Body of pancreas (tissue), 4 donors: ENCODE measurements at regions not wholly inside any gene's neighbourhood (a gene's known extent, or its start where the extent isn't known, plus 50 kb on each side); places are given as distances from the start of the nearest gene placed in this dataset.
"Not testable (repeated sequence)": the region's sequence is repeated elsewhere in the genome, so short reads cannot be mapped to it uniquely, and the experiment has no call there.

Experiments
- ATAC-seq: fragments of 150-250 bp; one replicate; pipeline ENCODE4 v1.9.1; 2016
- DNase-seq, 4 donors: peaks; one replicate each; pipeline ENCODE4 v3.0.0-alpha.2; 2019
- H3K27ac ChIP-seq, 4 donors: fragments of 200-600 bp; sonication (generic); 1 replicate in 3 of 4; 2 replicates in 1 of 4; pipeline versions ENCODE4 v1.5.1 to v1.6.1; 2016 to 2019; ENCODE audit warnings: mild to moderate bottlenecking in 1 of 4, mixed read lengths in 1 of 4, moderate library complexity in 1 of 4
- H3K27me3 ChIP-seq, 2 donors: fragments of 200-600 bp; sonication (generic); one replicate each; pipeline ENCODE4 v1.6.0; 2016; ENCODE audit warnings: mild to moderate bottlenecking in 1 of 2
- H3K36me3 ChIP-seq, 2 donors: fragments of 200-600 bp; sonication (generic); replicated peaks in 1 of 2; 2 replicates each; pipeline ENCODE4 v1.5.1; 2016; ENCODE audit warnings: low read depth in 2 of 2; ENCODE audit not compliant: insufficient read depth in 1 of 2
- H3K4me1 ChIP-seq: fragments of 200-600 bp; sonication (generic); one replicate; pipeline ENCODE4 v1.6.0; 2016
- H3K4me3 ChIP-seq, 2 donors: fragments of 200-600 bp; sonication (generic); 1 replicate in 1 of 2; 2 replicates in 1 of 2; pipeline ENCODE4 v1.5.1; 2016 to 2019
- H3K9me3 ChIP-seq, 3 donors: fragments of 200-600 bp; sonication (generic); 1 replicate in 2 of 3; 2 replicates in 1 of 3; pipeline ENCODE4 v1.5.1; 2016
- CTCF ChIP-seq, 7 experiments: fragments of 450-650 bp in 4 of 7; fragments of 200-600 bp in 3 of 7; sonication (generic) in 3 of 7; IDR thresholded peaks; one replicate each; pipeline ENCODE4 v1.5.1; 2016 to 2019; ENCODE audit warnings: antibody characterized with exemption in 7 of 7
- POLR2A ChIP-seq, 3 donors: fragments of 450-650 bp; IDR thresholded peaks; one replicate each; pipeline ENCODE4 v1.6.1; 2016; ENCODE audit warnings: antibody characterized with exemption in 3 of 3, mild to moderate bottlenecking in 2 of 3
- WGBS, 2 donors: methylation state at CpG; one replicate each; pipeline ENCODE4 v1.1.5; 2017; 5-methylcytosine and 5-hydroxymethylcytosine counted together
- intact Hi-C: fragments of 100-400 bp; cut with DNase I; formaldehyde crosslinking; loops from one replicate; pipeline ENCODE4 v1.15.1; 2023

- no peaks in the 10 kb centered on the region for H3K27me3 ChIP-seq
- H3K9me3 ChIP-seq = no peaks in the 10 kb centered on the region
- no peak for ATAC-seq
- H3K27ac ChIP-seq = no peak overlapping the region
- TF ChIP-seq CTCF (IDR thresholded peaks at IDR 0.05) = no peak
- TF ChIP-seq POLR2A (IDR thresholded peaks at IDR 0.05) = no peak
- WGBS, 2 donors = 60 to 61% methylated on average over 10 of the region's 10 CpGs
- H3K4me3 ChIP-seq = no peak overlapping the region
- peaks cover 4% of the 10 kb centered on the region for H3K4me1 ChIP-seq
- peak in 1 of 4 donors; percentile 27 for DNase-seq
- no peaks in the 10 kb centered on the region for H3K36me3 ChIP-seq
- intact Hi-C loops = no loop called here
These were observed 175.1 kb upstream of the KL start for GRCh38 chr13:32840989-32841713.

GRCh38 chr13:32845952-32846950 lies 170.0 kb upstream of the KL start:
- WGBS, 2 donors = 34 to 42% methylated on average over 12 of the region's 12 CpGs

GRCh38 chr13:32847976-32848375 lies 168.2 kb upstream of the KL start:
- intact Hi-C loops, H3K36me3 ChIP-seq, DNase-seq, H3K27me3 ChIP-seq, H3K27ac ChIP-seq, H3K4me3 ChIP-seq, H3K9me3 ChIP-seq, H3K4me1 ChIP-seq, ATAC-seq: not testable (repeated sequence)
- WGBS, 2 donors = 78 to 83% methylated on average over 10 of the region's 10 CpGs

More at GRCh38 chr13:32845952-32846950, 170.0 kb upstream of the KL start:
- DNase-seq (no peak), ATAC-seq (no peak)
- Histone ChIP-seq H3K4me3 (no peak overlapping the region), H3K4me1 (peaks cover 7% of the 10 kb centered on the region), H3K9me3 (no peaks in the 10 kb centered on the region), H3K36me3 (no peaks in the 10 kb centered on the region), H3K27ac (no peak overlapping the region), H3K27me3 (no peaks in the 10 kb centered on the region)
- TF ChIP-seq POLR2A (IDR thresholded peaks at IDR 0.05) (no peak), CTCF (IDR thresholded peaks at IDR 0.05) (no peak)
- intact Hi-C loops = no loop called here

- H3K27me3 ChIP-seq = no peaks in the 10 kb centered on the region
These were observed 166.9 kb upstream of the KL start for GRCh38 chr13:32849369-32849768.

More at GRCh38 chr13:32849369-32849768, 166.9 kb upstream of the KL start:
- Histone ChIP-seq H3K36me3 (no peaks in the 10 kb centered on the region), H3K9me3 (no peaks in the 10 kb centered on the region), H3K4me3 (no peak overlapping the region), H3K4me1 (peaks cover 7% of the 10 kb centered on the region), H3K27ac (no peak overlapping the region)
- 77 to 85% methylated on average over 9 of the region's 9 CpGs for WGBS, 2 donors
- intact Hi-C loops = no loop called here
- DNase-seq (no peak), ATAC-seq (no peak)
- no peak for TF ChIP-seq POLR2A (IDR thresholded peaks at IDR 0.05)
- TF ChIP-seq CTCF (IDR thresholded peaks at IDR 0.05) = no peak
